ENCODE measurements at regions not wholly inside any gene's neighbourhood (a gene's known extent, or its start where the extent isn't known, plus 50 kb on each side); places are given as distances from the start of the nearest gene placed in this dataset.

DNA sequence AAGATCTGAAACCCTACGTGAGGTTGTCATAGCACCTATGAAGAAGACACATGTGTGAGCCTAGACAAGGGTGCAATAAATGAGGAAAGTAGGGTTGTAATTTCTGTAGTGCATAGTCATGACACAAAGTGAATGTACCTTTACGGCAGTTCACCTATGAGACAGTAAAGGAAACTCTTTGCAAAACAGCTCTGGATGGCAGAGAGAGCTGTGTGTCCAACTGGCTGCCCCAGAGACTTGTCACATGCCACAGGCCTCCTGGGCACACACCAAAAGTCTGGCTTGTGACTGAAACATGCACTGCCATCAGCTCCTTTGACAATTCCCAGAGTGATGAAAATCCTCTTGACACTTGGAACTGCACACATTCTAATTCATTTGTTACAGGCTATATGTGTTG, 90.7 kb upstream of the NAMPT start:
- TF ChIP-seq POLR2A (IDR thresholded peaks at IDR 0.05), result no peak
- TF ChIP-seq, protein P1, sequence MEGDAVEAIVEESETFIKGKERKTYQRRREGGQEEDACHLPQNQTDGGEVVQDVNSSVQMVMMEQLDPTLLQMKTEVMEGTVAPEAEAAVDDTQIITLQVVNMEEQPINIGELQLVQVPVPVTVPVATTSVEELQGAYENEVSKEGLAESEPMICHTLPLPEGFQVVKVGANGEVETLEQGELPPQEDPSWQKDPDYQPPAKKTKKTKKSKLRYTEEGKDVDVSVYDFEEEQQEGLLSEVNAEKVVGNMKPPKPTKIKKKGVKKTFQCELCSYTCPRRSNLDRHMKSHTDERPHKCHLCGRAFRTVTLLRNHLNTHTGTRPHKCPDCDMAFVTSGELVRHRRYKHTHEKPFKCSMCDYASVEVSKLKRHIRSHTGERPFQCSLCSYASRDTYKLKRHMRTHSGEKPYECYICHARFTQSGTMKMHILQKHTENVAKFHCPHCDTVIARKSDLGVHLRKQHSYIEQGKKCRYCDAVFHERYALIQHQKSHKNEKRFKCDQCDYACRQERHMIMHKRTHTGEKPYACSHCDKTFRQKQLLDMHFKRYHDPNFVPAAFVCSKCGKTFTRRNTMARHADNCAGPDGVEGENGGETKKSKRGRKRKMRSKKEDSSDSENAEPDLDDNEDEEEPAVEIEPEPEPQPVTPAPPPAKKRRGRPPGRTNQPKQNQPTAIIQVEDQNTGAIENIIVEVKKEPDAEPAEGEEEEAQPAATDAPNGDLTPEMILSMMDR (IDR thresholded peaks at IDR 0.05), result no peak
- no peak for TF ChIP-seq EP300 (IDR thresholded peaks at IDR 0.05)

Data from sigmoid colon (tissue), 4 donors.